DOHH2 (cell line): ENCODE measurements at regions not wholly inside any gene's neighbourhood (a gene's known extent, or its start where the extent isn't known, plus 50 kb on each side); places are given as distances from the start of the nearest gene placed in this dataset.

Source experiments
- H3F3A ChIP-seq: fragments of 200-600 bp; sonication (generic), shearing (Covaris generic); 2 replicates; pipeline ENCODE4 v1.6.0; 2016; ENCODE audit warnings: antibody characterized with exemption, mild to moderate bottlenecking; ENCODE audit not compliant: control insufficient read depth, insufficient read depth
- H3K27ac ChIP-seq: fragments of 200-600 bp; sonication (generic); 2 replicates; pipeline ENCODE4 v1.5.1; 2014; ENCODE audit warnings: low read depth, mild to moderate bottlenecking, low read length, moderate library complexity
- H3K27me3 ChIP-seq: fragments of 200-600 bp; sonication (generic); 2 replicates; pipeline ENCODE4 v1.6.1; 2014; ENCODE audit warnings: mild to moderate bottlenecking, low read length, mixed read lengths; ENCODE audit not compliant: control insufficient read depth
- H3K36me3 ChIP-seq: fragments of 200-600 bp; sonication (generic); 2 replicates; pipeline ENCODE4 v1.6.1; 2014; ENCODE audit warnings: mild to moderate bottlenecking, low read length, moderate library complexity, mixed read lengths; ENCODE audit not compliant: control insufficient read depth
- H3K4me1 ChIP-seq: fragments of 200-600 bp; sonication (generic); 2 replicates; pipeline ENCODE4 v1.6.1; 2014; ENCODE audit warnings: mild to moderate bottlenecking, low read length, mixed read lengths; ENCODE audit not compliant: control insufficient read depth
- H3K4me2 ChIP-seq: fragments of 200-600 bp; sonication (generic); 2 replicates; pipeline ENCODE4 v1.6.0; 2014; ENCODE audit warnings: mild to moderate bottlenecking, low read length, moderate library complexity
- H3K4me3 ChIP-seq: fragments of 200-600 bp; sonication (generic); 2 replicates; pipeline ENCODE4 v1.5.1; 2014; ENCODE audit warnings: mild to moderate bottlenecking, low read length, mixed read lengths
- H3K79me2 ChIP-seq: fragments of 200-600 bp; sonication (generic); 2 replicates; pipeline ENCODE4 v1.6.1; 2014; ENCODE audit warnings: mild to moderate bottlenecking, low read length, mixed read lengths; ENCODE audit not compliant: control insufficient read depth
- H3K9me2 ChIP-seq: fragments of 200-600 bp; sonication (generic); replicated peaks from 2 replicates; pipeline ENCODE4 v1.6.1; 2014; ENCODE audit warnings: mild to moderate bottlenecking, low read length, mixed read lengths; ENCODE audit not compliant: control insufficient read depth
- H3K9me3 ChIP-seq: fragments of 200-600 bp; sonication (generic); 2 replicates; pipeline ENCODE4 v1.6.1; 2014; ENCODE audit warnings: antibody characterized with exemption, low read length, mixed read lengths; ENCODE audit not compliant: control insufficient read depth, insufficient read depth
- H4K20me1 ChIP-seq: fragments of 200-600 bp; sonication (generic); 2 replicates; pipeline ENCODE4 v1.6.0; 2014; ENCODE audit warnings: low read depth, mild to moderate bottlenecking, antibody characterized with exemption, low read length, moderate library complexity; ENCODE audit not compliant: control insufficient read depth, insufficient read depth
- CTCF ChIP-seq: fragments of 200-600 bp; sonication (generic); IDR thresholded peaks from one replicate; pipeline ENCODE4 v1.5.1; 2014; ENCODE audit warnings: antibody characterized with exemption, mild to moderate bottlenecking, low read depth, low read length; ENCODE audit not compliant: poor library complexity, severe bottlenecking
- EZH2phosphoT487 ChIP-seq: fragments of 200-600 bp; sonication (generic); IDR thresholded peaks from 2 replicates; pipeline ENCODE4 v1.6.1; 2017; ENCODE audit warnings: borderline replicate concordance, mild to moderate bottlenecking, antibody characterized with exemption, low read length, moderate library complexity, mixed read lengths

- no peaks in the 10 kb centered on the region for H3K79me2 ChIP-seq
- H3K4me2 ChIP-seq = no peak overlapping the region
- no peaks in the 10 kb centered on the region for H3K9me2 ChIP-seq
- no peak overlapping the region for H3K27ac ChIP-seq
- H3K9me3 ChIP-seq = no peaks in the 10 kb centered on the region
- H3K36me3 ChIP-seq = no peaks in the 10 kb centered on the region
- H3K27me3 ChIP-seq = no peaks in the 10 kb centered on the region
- H4K20me1 ChIP-seq = no peaks in the 10 kb centered on the region
- peaks cover 13% of the 10 kb centered on the region for H3K4me1 ChIP-seq
- no peaks in the 10 kb centered on the region for H3F3A ChIP-seq
- no peak overlapping the region for H3K4me3 ChIP-seq
- TF ChIP-seq EZH2phosphoT487 = no peak
- TF ChIP-seq CTCF = peak; percentile 9
Measured at GRCh38 chrX:115894087-115894486, 276.5 kb upstream of the AGTR2 start.

GRCh38 chrX:115895678-115896329, 274.7 kb upstream of the AGTR2 start:
- no peaks in the 10 kb centered on the region for H3K36me3 ChIP-seq
- no peak overlapping the region for H3K4me2 ChIP-seq
- H4K20me1 ChIP-seq = no peaks in the 10 kb centered on the region
- TF ChIP-seq CTCF (no peak), EZH2phosphoT487 (no peak)
- H3K79me2 ChIP-seq = no peaks in the 10 kb centered on the region
- no peak overlapping the region for H3K4me3 ChIP-seq
- peaks cover 17% of the 10 kb centered on the region for H3K4me1 ChIP-seq
- no peaks in the 10 kb centered on the region for H3K9me3 ChIP-seq
- H3K9me2 ChIP-seq = no peaks in the 10 kb centered on the region
- no peaks in the 10 kb centered on the region for H3K27me3 ChIP-seq
- H3F3A ChIP-seq = no peaks in the 10 kb centered on the region
- H3K27ac ChIP-seq = no peak overlapping the region

GRCh38 chrX:115896362-115896761, 274.2 kb upstream of the AGTR2 start:
- Histone ChIP-seq H3K79me2 (no peaks in the 10 kb centered on the region), H3K4me1 (peaks cover 17% of the 10 kb centered on the region), H3K27ac (no peak overlapping the region), H3K9me2 (no peaks in the 10 kb centered on the region), H3K27me3 (no peaks in the 10 kb centered on the region), H3K4me3 (no peak overlapping the region), H4K20me1 (no peaks in the 10 kb centered on the region), H3K9me3 (no peaks in the 10 kb centered on the region), H3K36me3 (no peaks in the 10 kb centered on the region), H3F3A (no peaks in the 10 kb centered on the region), H3K4me2 (no peak overlapping the region)
- no peak for TF ChIP-seq EZH2phosphoT487
- TF ChIP-seq CTCF = no peak
